Erythroblast (primary cell): ENCODE measurements at regions not wholly inside any gene's neighbourhood (a gene's known extent, or its start where the extent isn't known, plus 50 kb on each side); places are given as distances from the start of the nearest gene placed in this dataset.

Experiments
- GATA1 ChIP-seq: IDR thresholded peaks from 2 replicates; pipeline ENCODE4 v1.6.1; 2011; ENCODE audit warnings: low read depth, mild to moderate bottlenecking, control low read depth, low read length, moderate library complexity
- POLR2A ChIP-seq: IDR thresholded peaks from 2 replicates; pipeline ENCODE4 v1.6.1; 2011; ENCODE audit warnings: mild to moderate bottlenecking, low read length

- TF ChIP-seq POLR2A (no peak), GATA1 (no peak)
Observed at GRCh38 chr15:92708635-92709034, 53.1 kb upstream of the FAM174B start.
